G401 (cell line): ENCODE measurements at regions not wholly inside any gene's neighbourhood (a gene's known extent, or its start where the extent isn't known, plus 50 kb on each side); places are given as distances from the start of the nearest gene placed in this dataset.

Experiments used
- DNase-seq: peaks from one replicate; pipeline ENCODE4 v3.0.0-alpha.2; 2015; ENCODE audit warnings: low spot score
- in situ Hi-C: cut with HindIII; loops from 2 replicates; pipeline ENCODE4 v1.10.0; 2016; ENCODE audit warnings: low sequenced_read_pairs, mixed read lengths

- in situ Hi-C loops, result no loop called here
- DNase-seq, result peak; percentile 62
These were observed 123.7 kb upstream of the NFIB start for GRCh38 chr9:14437354-14438231.

- no peak for DNase-seq
- in situ Hi-C loops, result no loop called here
These were observed 121.9 kb upstream of the NFIB start for GRCh38 chr9:14435871-14436270.

- in situ Hi-C loops, result no loop called here
These were observed 121.2 kb upstream of the NFIB start for GRCh38 chr9:14434971-14435718.

GRCh38 chr9:14434158-14434504, 120.2 kb upstream of the NFIB start:
- in situ Hi-C loops, result no loop called here
- DNase-seq, result no peak

More at GRCh38 chr9:14434971-14435718, 121.2 kb upstream of the NFIB start:
- DNase-seq, result no peak

GRCh38 chr9:14433351-14434157, 119.6 kb upstream of the NFIB start:
- DNase-seq, result peak; percentile 80
- in situ Hi-C loops, result no loop called here

GRCh38 chr9:14432666-14433350, 118.9 kb upstream of the NFIB start:
- in situ Hi-C loops, result no loop called here
- DNase-seq, result no peak

- in situ Hi-C loops, result no loop called here
- peak; percentile 76 for DNase-seq
These were observed 114.9 kb upstream of the NFIB start for GRCh38 chr9:14428781-14429230.

GRCh38 chr9:14427419-14427818, 113.5 kb upstream of the NFIB start:
- in situ Hi-C loops, result no loop called here
- no peak for DNase-seq

GRCh38 chr9:14424983-14425382, 111.0 kb upstream of the NFIB start:
- in situ Hi-C loops, result no loop called here
- DNase-seq, result no peak

- no peak for DNase-seq
- in situ Hi-C loops, result no loop called here
These were observed 110.3 kb upstream of the NFIB start for GRCh38 chr9:14424289-14424688.

- in situ Hi-C loops, result no loop called here
- DNase-seq, result no peak
These were observed 109.9 kb upstream of the NFIB start for GRCh38 chr9:14423815-14424261.

- DNase-seq, result no peak
- in situ Hi-C loops, result no loop called here
These were observed 107.3 kb upstream of the NFIB start for GRCh38 chr9:14421291-14421690.

- in situ Hi-C loops, result no loop called here
- peak; percentile 50 for DNase-seq
These were observed 105.3 kb upstream of the NFIB start for GRCh38 chr9:14418941-14419937.

GRCh38 chr9:14418301-14418940, 104.5 kb upstream of the NFIB start:
- no peak for DNase-seq
- in situ Hi-C loops, result no loop called here

- no peak for DNase-seq
- in situ Hi-C loops, result no loop called here
These were observed 103.3 kb upstream of the NFIB start for GRCh38 chr9:14417237-14417636.

- DNase-seq, result no peak
- in situ Hi-C loops, result no loop called here
These were observed 102.0 kb upstream of the NFIB start for GRCh38 chr9:14415947-14416346.

- in situ Hi-C loops, result no loop called here
These were observed 99.9 kb upstream of the NFIB start for GRCh38 chr9:14413812-14414211.

More at GRCh38 chr9:14413812-14414211, 99.9 kb upstream of the NFIB start:
- DNase-seq, result no peak
